ENCODE measurements at regions not wholly inside any gene's neighbourhood (a gene's known extent, or its start where the extent isn't known, plus 50 kb on each side); places are given as distances from the start of the nearest gene placed in this dataset.
"Not testable (repeated sequence)": the region's sequence is repeated elsewhere in the genome, so short reads cannot be mapped to it uniquely, and the experiment has no call there.

- DNase-seq, result no peak
Measured at GRCh38 chr12:131530422-131530821, 180.5 kb upstream of the SFSWAP start.

- DNase-seq, result no peak
Measured at GRCh38 chr12:131533139-131533538, 177.8 kb upstream of the SFSWAP start.

DNA sequence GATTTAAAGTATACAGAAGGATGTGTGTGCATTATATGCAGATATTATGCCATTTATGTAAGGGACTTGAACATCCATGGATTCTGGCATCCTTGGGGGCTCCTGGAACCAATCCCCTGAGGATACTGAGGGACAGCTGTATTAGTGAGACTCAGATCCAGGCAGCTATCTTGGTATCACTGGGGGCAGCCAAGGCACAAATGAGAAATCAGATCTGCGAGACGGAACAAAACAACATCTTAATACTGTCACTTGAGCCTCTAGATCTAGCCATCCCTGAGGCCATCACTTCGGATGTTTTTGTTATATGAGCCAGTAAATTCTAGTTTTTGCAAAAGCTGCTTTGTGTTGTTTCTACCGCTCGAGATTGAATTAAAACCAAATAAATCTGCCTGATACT lies 175.1 kb upstream of the SFSWAP start:
- no peak for DNase-seq

DNA sequence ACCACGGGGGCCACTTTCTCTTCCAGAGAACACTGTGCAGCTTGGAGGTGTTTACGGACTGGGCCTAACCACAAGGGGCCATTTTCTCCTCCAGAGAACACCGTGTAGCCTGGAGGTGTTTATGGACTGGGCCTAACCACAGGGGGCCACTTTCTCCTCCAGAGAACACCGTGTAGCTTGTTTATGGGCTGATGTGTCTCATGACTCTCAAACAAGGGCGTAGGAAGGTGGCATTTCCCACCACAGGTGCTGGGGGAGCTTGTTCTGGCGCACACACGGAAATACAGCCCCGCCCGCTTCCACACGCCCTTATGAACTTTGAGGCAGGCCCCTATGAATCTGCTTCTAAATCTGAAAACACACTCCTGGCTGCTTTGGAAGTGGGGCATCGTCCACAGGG lies 174.6 kb upstream of the SFSWAP start:
- DNase-seq, result no peak

DNA sequence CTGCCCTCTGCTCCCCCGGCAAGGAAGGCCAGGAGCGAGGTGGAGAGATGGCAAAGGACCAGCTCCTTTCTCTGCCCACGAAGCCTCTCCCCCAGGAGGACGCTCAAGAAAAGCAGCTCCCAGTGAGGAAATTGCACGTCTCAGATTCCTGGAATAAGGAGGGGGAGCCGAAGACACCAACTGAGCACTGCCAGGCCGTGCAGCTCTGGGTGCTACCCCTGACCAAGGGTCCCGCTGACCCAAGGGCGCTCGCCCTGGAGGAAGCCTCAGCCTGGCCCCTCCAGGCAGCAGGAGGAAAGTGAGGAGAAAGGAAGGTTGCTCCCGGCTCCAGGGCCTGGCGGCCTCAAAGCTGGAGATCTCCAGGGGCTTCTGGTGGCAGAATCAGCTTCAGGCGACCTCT lies 174.1 kb upstream of the SFSWAP start:
- DNase-seq, result no peak

DNA sequence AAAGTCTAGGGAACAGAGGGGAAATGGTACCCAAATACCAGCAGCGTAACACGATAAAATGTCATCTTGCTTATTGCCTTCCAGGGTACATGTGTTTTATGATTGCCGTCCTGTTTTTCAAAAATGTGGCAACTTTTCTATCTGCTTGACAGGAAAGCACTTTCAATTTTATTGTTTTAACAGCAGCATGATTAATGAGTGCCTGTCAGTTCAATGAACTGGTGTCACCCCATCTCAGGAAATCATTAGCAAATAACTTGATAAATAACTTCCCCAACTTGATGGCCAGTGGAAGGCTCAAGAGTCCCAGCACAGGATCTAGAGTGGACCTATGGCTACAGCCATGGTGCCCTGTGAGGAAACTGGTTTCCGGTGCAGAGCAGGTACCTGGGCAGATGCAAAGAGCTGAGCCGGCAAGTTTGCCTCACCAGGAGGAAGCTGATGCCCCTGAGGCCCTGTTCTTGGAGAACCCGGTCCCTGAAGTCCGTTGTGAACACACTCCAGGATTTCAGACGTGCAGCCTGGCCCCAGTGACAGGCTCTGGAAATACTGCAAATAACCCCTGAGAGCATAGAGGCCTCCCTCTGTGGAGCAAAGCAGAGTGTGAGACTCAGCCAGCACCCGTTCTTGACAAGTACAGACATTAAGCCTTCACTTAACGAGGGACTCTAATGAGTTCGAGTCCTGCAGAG lies 173.5 kb upstream of the SFSWAP start:
- no peak for DNase-seq

DNA sequence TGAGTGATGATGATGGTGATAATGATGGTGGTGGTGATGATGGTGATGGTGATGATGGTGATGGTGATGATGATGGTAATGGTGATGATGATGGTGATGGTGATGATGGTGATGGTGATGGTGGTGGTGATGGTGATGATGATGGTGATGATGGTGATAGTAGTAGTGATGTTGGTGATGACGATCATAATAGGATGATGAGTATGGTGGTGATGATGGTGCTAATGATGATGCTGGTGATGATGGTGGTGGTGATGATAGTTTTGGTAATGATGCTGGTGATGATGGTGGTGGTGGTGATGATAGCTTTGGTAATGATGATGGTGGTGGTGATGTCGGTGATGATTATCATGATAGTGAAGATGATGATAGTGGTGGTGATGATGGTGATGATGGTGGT lies 171.5 kb upstream of the SFSWAP start:
- DNase-seq, result no peak

GRCh38 chr12:131540138-131540623 lies 170.7 kb upstream of the SFSWAP start:
- DNase-seq, result no peak

DNA sequence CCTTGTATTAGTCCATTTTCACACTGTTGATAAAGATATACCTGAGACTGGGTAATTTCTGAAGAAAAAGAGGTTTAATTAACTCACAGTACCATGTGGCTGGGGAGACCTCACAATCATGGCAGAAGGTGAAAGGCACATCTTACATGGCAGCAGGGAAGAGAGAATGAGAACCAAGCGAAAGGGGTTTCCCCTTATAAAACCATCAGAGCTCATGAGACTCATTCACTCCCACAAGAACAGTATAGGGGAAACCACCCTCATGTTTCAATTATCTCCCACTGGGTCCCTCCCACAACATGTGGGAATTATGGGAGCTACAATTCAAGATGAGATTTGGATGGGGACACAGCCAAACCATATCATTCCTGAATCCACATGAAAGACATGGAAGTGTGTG lies 169.4 kb upstream of the SFSWAP start:
- DNase-seq, result not testable (repeated sequence)

DNA sequence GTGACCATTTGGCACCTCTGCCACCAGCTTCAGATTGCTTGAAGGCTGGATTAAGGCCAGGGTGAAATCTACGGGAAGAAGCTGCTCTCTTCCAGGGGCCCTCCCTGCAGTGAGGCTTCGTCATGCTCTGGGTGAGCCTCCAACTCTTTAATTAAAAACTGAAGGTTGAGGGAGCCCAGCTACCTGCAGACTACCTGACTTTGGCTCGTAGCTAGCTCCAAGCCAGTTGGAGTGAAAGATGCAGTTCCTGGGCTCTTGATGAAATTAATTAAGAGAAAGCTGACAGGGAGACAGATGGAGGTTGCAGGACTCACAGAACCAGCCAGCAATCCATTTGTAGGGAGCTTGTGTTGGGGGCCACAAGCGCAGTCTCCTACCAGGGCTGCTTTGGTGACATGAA lies 168.5 kb upstream of the SFSWAP start:
- DNase-seq, result no peak

DNA sequence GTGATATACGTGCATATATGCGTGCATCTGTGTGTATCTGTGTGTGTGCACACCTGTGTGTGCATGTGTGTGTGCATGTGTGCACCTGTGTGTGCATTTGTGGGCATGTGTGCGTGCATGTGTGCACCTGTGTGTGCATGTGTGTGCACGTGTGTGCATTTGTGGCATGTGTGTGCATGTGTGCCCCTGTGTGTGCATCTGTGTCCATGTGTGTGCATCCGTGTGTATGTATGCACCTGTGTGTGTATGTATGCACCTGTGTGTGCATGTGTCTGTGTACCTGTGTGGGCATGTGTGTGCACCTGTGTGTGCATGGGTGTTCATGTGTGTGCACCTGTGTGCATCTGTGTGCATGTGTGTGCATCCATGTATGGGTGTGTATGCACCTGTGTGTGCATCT lies 167.8 kb upstream of the SFSWAP start:
- no peak for DNase-seq

DNA sequence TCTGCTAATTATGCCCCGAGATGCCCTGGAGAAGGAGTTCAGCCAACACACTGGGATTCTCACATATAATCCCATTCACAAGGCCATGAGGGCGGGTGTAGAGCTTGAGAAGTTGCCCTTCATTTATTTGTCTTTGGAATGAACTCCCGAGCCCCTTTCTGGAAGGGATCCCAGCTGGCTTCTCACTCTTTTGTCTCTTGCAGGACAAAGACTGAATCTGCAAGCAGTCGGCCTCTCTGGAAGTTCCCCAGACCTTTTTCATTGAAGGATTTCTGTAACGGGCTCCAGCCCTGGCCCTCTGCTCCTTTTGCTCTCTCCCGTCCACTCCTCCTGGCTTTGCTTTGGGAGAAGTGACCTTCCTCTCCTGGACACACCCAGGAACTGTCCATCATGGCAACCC lies 163.3 kb upstream of the SFSWAP start:
- DNase-seq, result no peak

GRCh38 chr12:131550121-131550520 lies 160.8 kb upstream of the SFSWAP start:
- DNase-seq, result no peak

- DNase-seq, result no peak
Measured at GRCh38 chr12:131551675-131552491, 159.0 kb upstream of the SFSWAP start.

DNA sequence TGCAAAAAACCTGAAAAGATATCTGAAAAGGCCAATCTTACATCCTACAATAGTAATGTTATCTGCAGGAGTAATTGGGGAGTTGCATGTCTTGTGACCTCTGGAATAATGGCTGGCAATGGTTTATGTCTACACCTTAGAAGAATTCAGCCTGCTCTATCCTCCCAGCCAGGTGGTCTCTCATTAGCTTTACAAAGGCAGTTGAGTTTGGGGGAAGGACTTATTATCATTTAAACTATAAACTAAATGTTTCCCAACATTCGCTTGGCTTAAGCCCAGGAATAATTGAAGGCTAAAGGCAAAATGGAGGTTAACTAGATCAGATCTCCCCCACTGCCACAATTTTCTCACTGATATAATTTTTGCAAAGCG lies 158.4 kb upstream of the SFSWAP start:
- no peak for DNase-seq

GRCh38 chr12:131553096-131553777 lies 157.7 kb upstream of the SFSWAP start:
- no peak for DNase-seq

GRCh38 chr12:131555197-131555846 lies 155.6 kb upstream of the SFSWAP start:
- DNase-seq, result no peak

DNA sequence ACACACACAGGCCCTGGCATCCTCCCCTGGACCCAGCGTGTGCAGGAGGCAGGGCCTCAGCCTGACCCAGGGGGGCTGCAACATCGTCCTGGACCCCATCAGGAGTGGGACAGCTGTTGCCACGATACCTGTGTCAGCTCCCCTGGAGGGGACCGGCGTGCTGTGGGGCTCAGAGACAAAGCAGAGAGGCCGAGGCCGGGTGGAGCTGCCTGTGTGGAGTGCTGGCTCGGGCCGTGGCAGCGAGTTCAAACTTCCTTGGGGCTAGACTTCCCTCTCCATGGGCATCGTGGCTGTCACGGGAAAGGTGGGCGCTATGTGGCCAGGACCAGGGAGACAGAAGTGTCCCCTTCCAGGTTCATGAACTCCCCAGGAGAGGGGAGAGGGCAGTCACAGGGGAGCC lies 155.0 kb upstream of the SFSWAP start:
- DNase-seq, result no peak

- no peak for DNase-seq
Measured at GRCh38 chr12:131557078-131557709, 153.7 kb upstream of the SFSWAP start.

DNA sequence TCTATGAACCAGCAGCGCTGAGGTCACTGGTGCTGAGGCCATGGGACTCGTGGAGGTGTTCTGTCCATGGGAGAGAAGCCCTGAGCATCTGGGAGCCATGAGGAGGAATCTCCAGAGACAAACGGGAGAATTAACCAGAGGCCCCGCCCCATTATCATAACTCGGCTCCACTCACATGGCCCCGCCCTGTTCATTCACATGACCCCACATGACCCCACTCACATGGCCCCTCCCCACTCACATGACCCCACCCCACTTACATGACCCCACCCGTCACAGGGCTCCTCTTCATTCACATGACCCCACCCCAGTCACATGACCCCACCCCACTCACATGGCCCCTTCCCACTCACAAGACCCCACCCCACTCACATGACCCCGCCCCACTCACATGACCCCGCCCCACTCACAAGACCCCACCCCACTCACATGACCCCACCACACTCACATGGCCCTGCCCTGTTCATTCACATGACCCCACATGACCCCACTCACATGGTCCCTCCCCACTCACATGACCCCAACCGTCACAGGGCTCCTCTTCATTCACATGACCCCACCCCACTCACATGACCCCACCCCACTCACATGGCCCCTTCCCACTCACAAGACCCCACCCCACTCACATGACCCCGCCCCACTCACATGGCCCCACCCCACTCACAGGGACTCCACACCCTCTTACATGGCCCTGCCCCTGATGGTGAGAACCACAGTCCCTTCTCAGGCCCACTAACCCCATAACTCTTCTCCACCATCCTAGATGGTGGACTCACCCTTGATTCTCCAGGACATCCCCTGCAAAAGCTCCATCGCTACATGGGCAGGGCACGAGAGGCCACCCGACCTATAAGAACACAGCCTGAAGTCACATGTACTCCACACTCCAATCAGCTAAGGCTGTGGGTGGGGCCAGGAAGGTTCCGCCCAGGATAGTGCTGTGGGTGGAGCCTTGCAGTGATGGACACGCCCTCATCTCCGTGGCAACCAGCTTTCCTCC lies 151.1 kb upstream of the SFSWAP start:
- DNase-seq, result no peak

GRCh38 chr12:131561051-131561450 lies 149.8 kb upstream of the SFSWAP start:
- DNase-seq, result no peak
